HG03064 (cell line): ENCODE measurements at regions not wholly inside any gene's neighbourhood (a gene's known extent, or its start where the extent isn't known, plus 50 kb on each side); places are given as distances from the start of the nearest gene placed in this dataset.

Source experiments
- ATAC-seq: cut with Tn5 transposase; IDR thresholded peaks from one replicate; pipeline ENCODE4 v1.9.1; 2021; ENCODE audit warnings: low read depth; ENCODE audit not compliant: unreplicated experiment

DNA sequence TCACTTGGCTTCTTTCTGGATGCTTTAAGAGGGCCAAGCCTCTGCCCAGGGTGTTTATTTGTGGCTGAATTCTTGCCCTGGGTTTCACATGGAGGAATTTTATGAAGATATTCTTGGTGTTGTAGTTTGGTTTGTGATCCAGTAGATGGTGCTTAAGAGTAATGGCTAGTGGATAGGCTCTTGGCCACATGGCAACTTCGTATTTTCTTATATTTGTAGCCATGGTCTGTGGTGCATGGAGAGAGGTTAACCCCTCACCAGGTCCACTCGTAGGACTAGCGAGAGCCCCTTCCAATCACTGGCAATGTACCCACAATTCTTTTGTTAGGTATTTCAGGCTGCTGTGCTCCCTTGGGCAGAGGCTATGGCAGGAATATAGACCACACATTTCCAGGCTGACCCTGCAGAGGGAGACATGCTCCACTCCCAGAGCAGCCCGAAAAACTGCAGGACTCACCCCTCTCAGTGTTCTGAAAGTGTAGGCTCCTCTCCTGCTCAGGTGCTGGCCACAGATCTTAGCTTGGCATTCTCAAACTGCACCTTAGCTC, 582.1 kb upstream of the SETBP1 start:
- ATAC-seq: no peak

- no peak for ATAC-seq
These were observed 573.5 kb upstream of the SETBP1 start for GRCh38 chr18:44107187-44107586.

GRCh38 chr18:44111337-44111736, 569.4 kb upstream of the SETBP1 start:
- no peak for ATAC-seq

DNA sequence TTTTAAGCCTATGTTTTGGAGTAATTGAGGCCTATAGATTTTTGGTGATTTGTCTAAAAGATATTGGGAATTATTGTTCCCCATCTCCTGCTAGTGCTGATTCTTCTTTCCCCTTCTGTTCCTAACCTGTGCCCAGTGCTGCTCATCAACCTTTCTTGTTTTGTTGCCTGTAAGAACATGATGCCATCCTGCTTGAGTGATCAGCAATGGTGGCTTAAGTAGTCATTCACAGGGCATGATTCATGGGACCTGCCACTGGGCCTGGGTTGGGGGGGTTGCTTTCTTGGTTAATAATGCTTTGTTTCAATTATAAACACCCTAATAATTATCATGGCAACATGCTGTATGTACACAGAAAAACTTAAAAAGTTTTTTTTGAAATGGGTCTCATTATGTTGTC, 562.9 kb upstream of the SETBP1 start:
- ATAC-seq: no peak

DNA sequence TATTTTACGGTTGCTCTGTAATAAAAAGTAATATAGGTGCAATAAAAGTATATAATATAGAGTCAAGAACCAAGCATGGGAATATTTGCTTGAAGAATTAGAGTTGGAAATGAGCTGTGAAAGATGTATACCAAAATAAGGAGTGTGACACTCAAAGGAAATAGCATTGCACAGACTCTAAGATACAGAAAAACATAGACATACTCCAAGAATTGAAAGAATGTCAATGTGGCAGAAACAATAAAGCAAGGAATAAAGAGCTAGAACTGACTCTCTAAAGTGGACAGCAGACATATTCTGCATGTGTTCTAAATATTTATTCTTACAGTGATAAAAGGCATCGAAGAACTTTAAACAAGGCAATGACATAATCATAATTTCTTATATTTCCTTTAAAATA, 561.1 kb upstream of the SETBP1 start:
- no peak for ATAC-seq

- ATAC-seq: no peak
These were observed 556.9 kb upstream of the SETBP1 start for GRCh38 chr18:44123743-44124142.

GRCh38 chr18:44125446-44125845, 555.2 kb upstream of the SETBP1 start:
- ATAC-seq: no peak

DNA sequence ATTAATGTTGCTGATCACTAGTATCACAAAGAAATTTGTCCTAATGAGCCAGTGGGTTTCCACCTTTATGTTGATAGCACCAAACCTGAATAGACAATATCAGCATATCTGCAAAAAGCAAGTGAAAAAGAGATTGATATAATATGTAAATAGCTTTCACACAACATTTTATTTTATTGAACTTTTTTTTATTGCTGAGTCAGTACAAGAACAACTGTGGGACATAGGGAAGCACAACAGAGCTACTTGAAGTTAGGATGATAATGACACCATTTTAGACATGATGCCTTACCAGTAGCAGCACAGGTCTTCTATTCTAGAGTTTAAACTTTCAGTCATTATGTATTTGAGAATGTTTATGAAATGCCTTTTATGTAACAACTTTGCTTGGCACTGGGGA, 554.1 kb upstream of the SETBP1 start:
- no peak for ATAC-seq

- no peak for ATAC-seq
These were observed 552.3 kb upstream of the SETBP1 start for GRCh38 chr18:44128365-44128764.

DNA sequence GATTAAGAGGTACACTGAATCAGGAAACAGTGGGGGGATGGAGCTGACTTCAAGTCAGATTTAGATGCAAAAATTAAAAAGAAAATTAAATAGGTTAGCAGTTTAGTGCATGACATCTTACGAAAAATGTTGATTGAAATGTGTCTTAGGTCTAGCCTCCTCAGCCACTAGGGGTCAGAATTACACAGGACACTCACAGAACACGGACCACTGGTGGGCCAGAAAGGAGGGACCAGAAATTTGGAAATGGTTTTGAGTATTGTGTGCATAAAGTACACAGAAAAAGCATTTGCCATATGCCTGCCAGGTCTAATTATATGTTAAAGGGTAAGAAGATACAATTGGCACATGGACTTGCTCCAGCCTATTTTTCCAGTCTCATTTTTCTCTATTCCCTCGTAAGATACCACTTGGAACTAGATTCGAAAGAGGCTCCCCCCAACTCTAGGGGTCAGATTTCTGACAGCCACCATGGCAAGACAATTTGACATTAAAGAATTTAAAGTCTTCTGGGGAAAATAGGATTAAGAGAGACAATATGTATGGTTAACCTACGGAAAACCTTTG, 550.2 kb upstream of the SETBP1 start:
- no peak for ATAC-seq

DNA sequence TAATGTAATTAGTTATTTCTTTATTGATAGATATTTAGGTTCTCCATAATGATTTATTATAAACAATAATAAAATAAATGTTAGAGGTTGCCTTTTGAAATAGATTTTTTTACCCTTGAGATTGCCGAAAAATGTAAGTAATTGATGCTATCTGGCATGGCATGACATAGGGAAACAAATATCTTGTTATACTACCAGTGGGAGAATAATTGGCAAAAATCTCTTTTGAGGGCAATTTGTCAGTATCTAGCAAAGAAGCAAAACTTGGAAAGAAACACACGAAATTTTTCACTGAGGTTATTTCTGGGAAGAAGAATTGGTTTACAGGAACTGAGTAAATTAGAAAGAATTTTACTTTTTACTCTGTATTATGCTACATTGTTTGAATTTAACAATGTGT, 547.2 kb upstream of the SETBP1 start:
- ATAC-seq: no peak

DNA sequence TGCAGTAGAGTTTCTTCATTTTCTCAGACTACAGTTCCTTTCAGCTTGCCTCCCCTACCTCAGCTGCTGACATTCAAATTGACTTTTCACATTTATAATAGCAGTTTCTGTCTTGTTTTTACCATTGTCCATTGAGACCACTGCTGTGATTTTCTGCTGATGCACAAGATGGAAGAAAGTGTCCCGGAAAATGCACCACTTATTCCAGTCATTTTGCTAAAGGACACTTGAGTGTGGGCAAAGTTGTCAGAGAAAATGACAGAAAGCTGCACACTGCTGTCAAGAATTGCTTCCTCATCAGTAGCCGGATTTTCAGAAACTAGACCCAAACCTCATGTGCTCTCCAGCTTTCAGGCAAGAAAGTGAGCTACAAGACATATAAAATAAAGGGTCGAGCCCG, 546.2 kb upstream of the SETBP1 start:
- no peak for ATAC-seq

- no peak for ATAC-seq
These were observed 544.9 kb upstream of the SETBP1 start for GRCh38 chr18:44135741-44136140.

GRCh38 chr18:44136326-44136725, 544.4 kb upstream of the SETBP1 start:
- ATAC-seq: no peak

- no peak for ATAC-seq
These were observed 537.6 kb upstream of the SETBP1 start for GRCh38 chr18:44143072-44143471.

GRCh38 chr18:44149706-44150105, 531.0 kb upstream of the SETBP1 start:
- ATAC-seq: no peak

- ATAC-seq: no peak
These were observed 526.7 kb upstream of the SETBP1 start for GRCh38 chr18:44153981-44154380.

- no peak for ATAC-seq
These were observed 524.6 kb upstream of the SETBP1 start for GRCh38 chr18:44156126-44156525.

GRCh38 chr18:44156776-44157335, 523.8 kb upstream of the SETBP1 start:
- ATAC-seq: no peak

DNA sequence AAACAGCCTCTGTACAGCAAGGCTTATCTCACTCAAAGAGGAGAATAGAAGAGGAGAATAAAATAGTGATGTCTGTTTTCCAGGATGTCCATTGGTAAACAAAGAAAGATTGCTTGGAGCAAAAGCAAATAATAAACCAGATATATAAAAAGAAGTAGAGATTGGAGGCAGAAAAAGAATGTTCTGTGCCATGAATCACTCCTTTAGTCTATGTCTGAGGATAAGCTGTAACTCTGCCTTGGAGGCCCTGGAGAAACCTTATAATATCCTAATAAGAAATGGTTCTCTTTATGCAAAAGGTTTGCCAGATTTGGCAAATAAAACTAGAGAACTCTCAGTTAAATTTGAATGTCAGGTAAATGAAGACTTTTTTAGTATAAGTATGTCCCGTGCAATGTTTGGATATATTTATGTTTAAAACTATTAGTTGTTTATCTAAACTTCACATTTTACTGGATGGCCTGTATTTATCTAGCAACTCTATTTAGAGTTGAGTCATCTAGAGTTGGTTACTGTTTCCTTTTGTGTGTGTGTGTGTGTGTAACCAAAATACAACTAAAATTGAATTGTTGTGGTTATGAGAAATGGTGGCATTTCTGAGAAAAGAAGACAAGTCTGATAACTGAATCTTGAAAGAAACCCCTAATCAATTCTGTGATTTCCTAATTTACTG, 510.3 kb upstream of the SETBP1 start:
- no peak for ATAC-seq

DNA sequence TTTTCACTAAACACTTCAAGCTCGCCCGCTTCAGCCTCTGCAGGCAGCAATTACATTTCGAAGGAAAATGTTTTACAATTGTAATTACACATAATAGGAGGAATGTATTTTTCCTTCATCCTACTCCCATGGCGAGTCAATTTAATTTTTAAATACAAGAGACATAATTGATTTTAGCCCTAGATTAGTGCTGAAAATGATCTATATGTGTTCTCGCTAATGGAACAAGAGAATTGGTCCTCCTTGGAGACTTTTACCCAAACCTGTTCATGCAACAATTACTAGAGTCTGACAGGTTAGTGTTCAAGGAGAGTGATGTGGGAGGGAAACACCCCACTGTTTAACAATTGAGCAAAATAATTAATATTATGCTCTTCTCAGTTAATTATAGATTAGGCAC, 509.4 kb upstream of the SETBP1 start:
- ATAC-seq: no peak

- ATAC-seq: no peak
These were observed 504.8 kb upstream of the SETBP1 start for GRCh38 chr18:44175891-44176290.
